NCI-H146 (cell line): ENCODE measurements at regions not wholly inside any gene's neighbourhood (a gene's known extent, or its start where the extent isn't known, plus 50 kb on each side); places are given as distances from the start of the nearest gene placed in this dataset.
A peak's percentile ranks its signal among the peaks of the same experiment; 100 is the strongest.
"Not testable (repeated sequence)": the region's sequence is repeated elsewhere in the genome, so short reads cannot be mapped to it uniquely, and the experiment has no call there.

Experiments
- DNase-seq: peaks from one replicate; lab custom pipeline; 2025; lab: John Stamatoyannopoulos, UW

- DNase-seq = peak; percentile 45
These were observed 121.7 kb upstream of the SVIL start for GRCh38 chr10:29756451-29756850.

- DNase-seq = no peak
These were observed 118.5 kb upstream of the SVIL start for GRCh38 chr10:29753283-29753682.

DNA sequence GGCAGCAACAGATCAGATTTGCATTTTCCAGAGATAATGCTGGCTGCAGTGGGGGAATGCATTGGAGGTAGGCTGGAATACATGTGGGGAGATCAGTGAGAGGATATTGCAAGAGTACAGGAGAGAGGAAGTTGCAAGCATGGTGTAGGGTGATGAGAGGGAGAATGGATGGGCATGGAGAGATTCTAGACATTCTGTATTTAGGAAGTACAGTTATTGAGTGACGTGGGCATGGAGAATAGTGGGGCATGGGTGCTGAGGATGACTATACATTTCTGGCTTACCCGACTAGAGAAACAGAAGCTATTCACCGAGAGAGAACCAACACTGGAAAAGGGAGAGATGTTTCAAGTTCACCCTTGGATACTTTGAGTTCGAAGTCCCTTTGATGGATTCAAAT is 116.9 kb upstream of the SVIL start:
- DNase-seq = no peak

GRCh38 chr10:29751240-29751639 is 116.5 kb upstream of the SVIL start:
- DNase-seq = no peak

DNA sequence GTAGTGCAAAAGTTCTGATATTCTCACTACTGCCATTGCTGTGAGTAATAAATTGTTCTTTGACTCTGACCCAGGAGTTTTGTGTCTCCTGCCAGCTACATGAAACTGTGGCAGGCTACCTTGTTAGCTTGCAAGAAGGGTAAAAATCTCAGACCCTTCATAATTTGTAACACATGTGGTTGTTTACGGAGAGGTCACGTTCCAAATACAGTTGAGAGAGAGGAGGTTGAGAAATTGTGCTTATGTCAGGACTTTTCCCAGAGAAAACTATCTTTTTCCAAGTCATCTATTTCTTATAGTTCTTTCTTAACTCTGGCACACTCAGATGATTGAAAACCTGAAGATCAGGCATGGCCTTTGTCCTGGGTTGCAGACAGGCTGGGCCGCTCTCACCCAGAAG is 114.4 kb upstream of the SVIL start:
- DNase-seq = no peak

DNA sequence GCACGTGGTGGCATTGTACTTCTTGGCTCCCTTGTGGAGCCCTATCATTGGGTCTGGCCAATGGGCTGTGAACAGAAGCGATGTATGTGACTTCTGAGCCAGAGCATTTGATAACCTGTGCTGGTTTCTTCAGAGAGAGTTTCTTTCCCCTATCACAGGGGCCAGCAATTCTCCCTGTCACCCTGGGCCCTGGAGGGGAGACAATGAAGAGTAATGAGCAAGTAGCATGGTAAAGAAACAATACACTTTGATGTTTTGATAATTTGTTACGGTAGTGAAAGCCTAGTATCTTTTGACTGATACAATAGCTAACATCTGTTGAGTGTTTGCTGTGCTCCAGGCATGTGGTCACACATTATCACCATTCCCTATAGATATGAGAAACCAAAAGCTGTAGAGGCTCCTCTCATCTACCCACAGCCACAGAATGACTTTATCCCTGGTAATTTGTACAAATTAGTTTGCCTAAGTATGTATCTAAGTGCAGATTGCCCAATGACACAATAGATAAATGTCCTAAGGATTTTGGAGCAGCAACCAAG is 113.4 kb upstream of the SVIL start:
- no peak for DNase-seq

GRCh38 chr10:29746080-29746797 is 111.5 kb upstream of the SVIL start:
- no peak for DNase-seq

DNA sequence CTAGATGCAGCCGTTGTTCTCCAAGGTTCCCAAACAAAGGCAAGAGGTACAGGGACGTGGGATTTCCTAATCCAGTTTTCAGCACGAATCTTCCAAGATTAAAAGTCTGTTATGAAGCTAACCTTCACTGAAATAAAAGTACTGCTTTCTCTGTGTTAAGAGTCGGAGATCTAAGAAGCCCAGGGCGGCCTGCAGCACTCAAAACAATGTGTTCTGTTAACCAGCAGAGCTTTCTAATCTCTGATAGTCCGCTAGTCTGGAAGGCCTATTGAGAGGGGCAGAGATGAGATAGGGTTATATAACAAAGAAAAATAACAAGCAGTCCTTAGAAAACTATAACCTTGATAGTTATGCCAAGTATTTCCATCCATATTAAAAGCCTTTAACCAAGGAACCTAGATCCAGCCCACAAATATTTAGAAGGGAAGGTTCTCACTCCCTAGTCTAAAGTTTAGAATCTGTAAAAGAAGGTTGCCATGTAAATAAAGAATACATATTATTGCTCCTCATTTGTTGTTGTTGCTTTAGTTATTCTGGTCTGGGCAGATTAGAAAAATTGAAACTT is 106.3 kb upstream of the SVIL start:
- DNase-seq = no peak

DNA sequence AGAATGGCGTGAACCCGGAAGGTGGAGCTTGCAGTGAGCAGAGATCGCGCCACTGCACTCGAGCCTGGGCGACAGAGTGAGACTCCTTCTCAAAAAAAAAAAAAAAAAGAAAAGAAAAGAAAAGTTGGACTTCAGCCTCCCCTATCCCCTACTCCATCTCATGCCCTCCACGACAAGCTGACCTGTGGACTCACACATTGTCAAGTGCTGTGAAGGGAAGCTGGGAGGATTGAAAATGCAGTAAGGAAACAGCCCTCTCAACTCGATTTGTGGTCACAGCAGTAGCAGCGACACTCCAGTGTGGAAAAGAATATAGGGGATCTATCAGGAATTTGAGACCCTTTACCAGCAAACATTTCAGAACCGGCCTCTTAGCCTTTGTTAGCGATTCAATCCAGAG is 103.6 kb upstream of the SVIL start:
- DNase-seq = no peak

- DNase-seq = no peak
These were observed 102.4 kb upstream of the SVIL start for GRCh38 chr10:29737074-29737593.

DNA sequence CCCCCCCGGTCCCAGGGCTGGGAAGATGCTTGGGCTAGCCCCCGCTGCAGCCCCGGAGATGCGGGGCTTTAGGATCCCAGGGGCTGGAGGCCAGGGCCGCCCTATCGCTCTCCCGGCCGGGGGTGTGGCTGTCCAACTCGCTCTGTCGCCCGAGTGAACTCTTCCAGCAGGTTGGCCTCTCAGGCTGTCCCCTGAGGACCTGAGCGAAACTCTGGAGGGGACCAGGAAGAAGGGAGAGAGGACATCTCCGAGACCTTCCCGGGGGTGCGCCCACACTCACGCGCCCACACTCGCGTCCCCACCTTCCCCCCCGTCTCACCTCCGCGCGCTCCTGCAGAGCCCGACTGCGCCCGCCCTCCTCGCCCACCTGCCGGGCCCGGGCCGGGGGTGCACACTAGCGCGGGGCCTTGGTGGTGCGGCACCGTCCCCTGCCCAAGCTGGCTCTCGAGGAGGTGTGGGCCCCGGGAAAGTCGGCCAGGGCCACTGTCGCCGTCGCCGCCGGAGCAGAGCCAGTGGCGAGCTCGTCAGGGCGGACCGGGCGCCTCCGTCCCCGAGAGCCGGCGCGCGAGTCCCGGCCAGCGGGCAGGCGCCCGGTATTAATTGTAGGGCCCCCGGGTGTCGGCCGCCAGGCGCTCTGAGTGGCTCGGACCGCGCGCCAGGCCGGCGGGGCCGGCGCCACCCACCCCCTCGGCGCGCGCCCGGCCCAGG is 101.7 kb upstream of the SVIL start:
- DNase-seq = peak; percentile 69

DNA sequence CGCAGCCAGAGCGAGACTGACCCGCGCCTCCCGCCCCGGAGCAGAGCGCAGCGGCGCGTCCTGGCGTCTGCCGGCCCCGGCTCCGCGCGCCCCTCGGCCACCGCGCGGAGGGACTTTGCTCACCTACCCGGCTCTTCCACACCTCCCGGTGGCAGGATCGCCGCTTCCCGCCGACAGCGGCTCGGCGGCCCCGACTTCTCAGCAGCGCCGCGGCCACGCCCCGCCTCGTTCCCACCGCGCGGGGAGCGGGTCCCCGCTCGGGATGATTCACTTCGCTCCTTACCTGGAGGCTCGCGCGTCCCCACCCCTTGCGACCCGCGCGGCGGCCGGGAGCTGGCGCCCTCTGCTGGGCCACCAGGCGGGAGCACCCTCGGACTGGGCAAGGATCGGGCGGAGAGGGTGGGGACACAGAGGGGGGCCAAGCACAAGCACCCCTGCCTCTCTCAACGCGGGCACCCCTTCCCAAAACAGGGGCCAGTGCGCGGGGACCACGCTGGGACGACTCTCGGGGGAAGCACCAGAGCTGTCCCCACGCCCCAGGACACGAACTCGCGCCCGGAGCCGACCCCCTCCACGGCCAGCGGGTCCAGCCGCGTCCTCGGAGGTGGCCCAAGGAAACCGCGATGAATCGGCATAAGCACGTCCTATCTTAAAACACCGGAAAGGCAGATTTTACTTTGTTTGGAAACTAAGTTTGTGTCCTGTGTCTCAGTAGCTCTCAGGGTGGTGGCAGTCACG is 101.0 kb upstream of the SVIL start:
- DNase-seq = peak; percentile 79

DNA sequence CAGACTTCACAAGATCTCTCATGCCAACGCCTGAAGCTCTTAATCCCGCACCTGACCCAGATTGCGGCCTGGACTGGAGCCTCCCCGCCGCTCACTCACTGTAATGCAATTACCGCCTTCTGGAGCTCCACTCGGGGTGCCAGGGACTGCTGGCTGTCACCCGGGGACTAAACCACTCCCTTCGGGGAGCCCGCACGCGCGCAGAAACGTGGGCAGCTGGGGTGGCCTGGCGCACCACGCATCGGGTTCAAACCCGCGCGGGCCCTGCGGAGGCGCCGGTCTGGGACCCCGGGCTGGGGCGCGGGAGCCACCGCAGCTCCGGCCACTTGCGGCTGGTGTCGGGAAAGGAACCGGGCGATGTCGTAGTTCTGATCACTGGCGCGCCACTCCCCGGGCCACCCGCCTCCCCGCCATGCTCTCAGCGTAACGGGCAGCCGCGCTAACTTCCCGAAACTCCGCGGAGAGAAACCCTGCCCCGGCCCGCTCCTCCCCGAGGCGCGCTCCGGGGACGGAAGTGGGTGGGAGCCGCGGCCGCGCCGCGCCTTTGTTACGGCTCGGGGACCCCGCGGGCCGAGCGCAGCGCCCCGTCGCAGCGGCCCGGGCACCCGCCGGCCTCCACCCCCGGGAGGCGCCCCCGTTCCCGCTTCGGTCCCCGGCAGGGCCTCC is 100.3 kb upstream of the SVIL start:
- DNase-seq = peak; percentile 58

GRCh38 chr10:29734640-29734961 is 99.8 kb upstream of the SVIL start:
- no peak for DNase-seq

DNA sequence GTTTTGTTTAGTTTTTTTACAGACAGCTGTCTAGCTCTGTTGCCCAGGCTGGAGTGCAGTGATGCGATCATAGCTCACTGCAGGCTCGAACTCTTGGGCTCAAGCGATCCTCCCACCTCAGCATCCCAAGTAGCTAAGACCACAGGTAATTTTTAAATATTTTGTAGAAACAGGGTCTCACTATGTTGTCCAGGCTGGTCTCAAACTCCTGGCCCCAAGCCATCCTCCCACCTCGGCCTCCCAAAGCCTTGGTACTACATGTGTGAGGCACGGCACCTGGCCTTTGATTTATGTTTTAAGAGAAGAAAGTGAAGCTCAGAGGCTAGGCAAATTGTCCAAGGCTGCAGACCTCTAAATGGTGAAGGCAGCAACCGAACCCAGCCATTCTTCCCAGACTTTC is 98.6 kb upstream of the SVIL start:
- DNase-seq = no peak

GRCh38 chr10:29732918-29733317 is 98.1 kb upstream of the SVIL start:
- DNase-seq = no peak

GRCh38 chr10:29731760-29732159 is 97.0 kb upstream of the SVIL start:
- DNase-seq = no peak

DNA sequence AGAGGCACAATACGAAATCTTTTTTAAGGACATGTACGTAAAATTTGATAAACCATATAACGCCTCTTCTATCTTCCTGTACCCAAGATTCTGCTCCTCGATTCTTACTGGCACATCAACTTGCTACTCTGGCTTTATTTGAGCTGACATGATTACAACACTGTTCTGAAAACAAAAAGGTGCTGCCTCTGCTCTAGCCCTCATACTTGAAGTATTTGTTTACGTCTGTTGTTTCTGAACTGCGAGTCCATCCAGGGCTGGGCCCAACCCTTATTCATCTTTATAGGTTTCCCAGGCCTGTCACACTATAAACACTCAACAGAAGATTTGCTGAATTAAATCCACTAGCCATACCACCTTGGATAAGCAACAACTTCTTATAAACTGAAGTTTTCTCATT is 96.2 kb upstream of the SVIL start:
- DNase-seq = no peak

DNA sequence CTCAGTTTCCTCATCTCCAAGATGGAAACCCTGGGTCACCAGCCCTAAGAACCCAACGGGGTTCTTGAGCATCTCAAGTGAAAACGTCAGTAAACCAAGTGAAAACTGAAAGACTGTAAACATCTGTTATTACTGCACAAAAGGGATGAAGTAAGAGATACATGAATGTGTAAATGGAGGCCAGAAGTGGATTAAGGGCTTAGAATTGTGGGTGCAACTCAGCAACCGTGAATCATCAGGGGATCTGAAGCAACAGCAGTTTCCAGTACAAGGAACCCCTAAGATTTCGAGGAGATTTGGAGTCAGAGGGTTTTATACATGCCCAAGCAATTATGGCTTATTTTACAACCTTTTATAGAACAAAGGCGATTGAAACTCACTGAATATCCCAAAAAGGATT is 95.7 kb upstream of the SVIL start:
- DNase-seq = no peak

DNA sequence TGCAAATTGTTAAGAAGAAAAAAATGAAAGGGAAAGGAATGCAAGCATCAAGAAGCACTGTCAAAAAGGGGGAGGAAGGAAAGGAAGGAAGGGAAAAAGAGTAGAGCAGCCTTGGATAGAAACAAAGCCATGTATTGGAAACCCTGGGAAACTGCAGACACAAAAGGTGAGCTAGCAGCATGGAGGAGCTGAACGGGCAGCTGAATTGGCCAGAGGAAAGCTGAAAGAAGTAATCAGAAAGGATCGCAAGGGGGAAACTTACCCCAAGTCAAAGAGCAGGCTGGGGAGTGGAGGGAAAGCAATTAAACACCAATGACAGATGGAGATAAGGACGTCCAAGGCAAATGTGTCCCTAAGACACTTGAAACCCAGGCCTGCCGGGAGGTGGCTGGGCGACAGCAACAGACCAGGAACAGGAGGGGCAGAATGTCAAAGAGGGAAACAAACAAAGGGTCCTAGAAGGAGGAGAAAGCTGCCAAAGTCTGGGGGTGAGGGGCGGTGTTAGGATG is 93.8 kb upstream of the SVIL start:
- no peak for DNase-seq

GRCh38 chr10:29725927-29726326 is 91.2 kb upstream of the SVIL start:
- not testable (repeated sequence) for DNase-seq
